HL-60 (cell line): ENCODE measurements at regions not wholly inside any gene's neighbourhood (a gene's known extent, or its start where the extent isn't known, plus 50 kb on each side); places are given as distances from the start of the nearest gene placed in this dataset.

Experiments
- DNase-seq, 2 experiments: peaks; one replicate each; pipeline ENCODE4 v3.0.0-alpha.2; 2010 to 2020; ENCODE audit warnings: low read depth in 1 of 2, low spot score in 1 of 2
- H3K27ac ChIP-seq: fragments of 250-450 bp; sonication (Bioruptor Pico); replicated peaks from 2 replicates; pipeline ENCODE4 v1.5.1; 2020; ENCODE audit warnings: mild to moderate bottlenecking, moderate library complexity
- H3K27me3 ChIP-seq: fragments of 250-450 bp; sonication (Bioruptor Pico); 2 replicates; pipeline ENCODE4 v1.5.1; 2021; ENCODE audit warnings: mild to moderate bottlenecking, moderate library complexity; ENCODE audit not compliant: insufficient read depth, poor library complexity, severe bottlenecking
- H3K4me3 ChIP-seq: replicated peaks from 2 replicates; pipeline ENCODE4 v1.5.1; 2011; ENCODE audit warnings: mild to moderate bottlenecking, control low read depth, low read length; ENCODE audit not compliant: insufficient read depth
- CTCF ChIP-seq: IDR thresholded peaks from one replicate; pipeline ENCODE4 v1.5.1; 2011; ENCODE audit warnings: low read length, control low read depth, inconsistent platforms; ENCODE audit not compliant: insufficient read depth
- GABPA ChIP-seq: IDR thresholded peaks from 2 replicates; pipeline ENCODE4 v1.6.1; 2012; ENCODE audit warnings: low read depth
- POLR2AphosphoS5 ChIP-seq: IDR thresholded peaks from 2 replicates; pipeline ENCODE4 v1.6.1; 2012; ENCODE audit warnings: low read depth
- REST ChIP-seq: IDR thresholded peaks from 2 replicates; pipeline ENCODE4 v1.6.1; 2012; ENCODE audit warnings: low read depth; ENCODE audit not compliant: insufficient replicate concordance
- SPI1 ChIP-seq: IDR thresholded peaks from 2 replicates; pipeline ENCODE4 v1.6.1; 2012; ENCODE audit warnings: low read depth, mild to moderate bottlenecking, borderline replicate concordance

GRCh38 chr22:27558658-27559371 is 242.7 kb downstream of the MN1 start:
- TF ChIP-seq GABPA: no peak
- TF ChIP-seq POLR2AphosphoS5: no peak
- TF ChIP-seq REST: no peak
- TF ChIP-seq SPI1: no peak
- TF ChIP-seq CTCF: no peak
- Histone ChIP-seq H3K27ac (no peak overlapping the region), H3K27me3 (no peaks in the 10 kb centered on the region), H3K4me3 (no peak overlapping the region)
- no peak for DNase-seq

GRCh38 chr22:27560781-27561180 is 240.8 kb downstream of the MN1 start:
- TF ChIP-seq SPI1 (no peak), POLR2AphosphoS5 (no peak), REST (no peak), CTCF (no peak), GABPA (no peak)
- no peaks in the 10 kb centered on the region for H3K27me3 ChIP-seq
- no peak overlapping the region for H3K27ac ChIP-seq
- no peak overlapping the region for H3K4me3 ChIP-seq
- no peak for DNase-seq

- Histone ChIP-seq H3K27ac (no peak overlapping the region), H3K4me3 (no peak overlapping the region), H3K27me3 (no peaks in the 10 kb centered on the region)
- no peak for DNase-seq
- TF ChIP-seq REST (no peak), CTCF (no peak), SPI1 (no peak), GABPA (no peak), POLR2AphosphoS5 (no peak)
Observed at GRCh38 chr22:27561286-27561904, 240.2 kb downstream of the MN1 start.
